Activated CD8-positive, alpha-beta memory T cell treated with anti-CD3 and anti-CD28 coated beads, Interleukin-2, amount 50 U/mL, for 24 hours (primary cell): ENCODE measurements at regions not wholly inside any gene's neighbourhood (a gene's known extent, or its start where the extent isn't known, plus 50 kb on each side); places are given as distances from the start of the nearest gene placed in this dataset.
A peak's percentile ranks its signal among the peaks of the same experiment; 100 is the strongest.
"Not testable (repeated sequence)": the region's sequence is repeated elsewhere in the genome, so short reads cannot be mapped to it uniquely, and the experiment has no call there.

ENCODE experiments used
- DNase-seq: peaks from one replicate; pipeline ENCODE4 v3.0.0-alpha.2; 2020; ENCODE audit errors: extremely low read depth

DNA sequence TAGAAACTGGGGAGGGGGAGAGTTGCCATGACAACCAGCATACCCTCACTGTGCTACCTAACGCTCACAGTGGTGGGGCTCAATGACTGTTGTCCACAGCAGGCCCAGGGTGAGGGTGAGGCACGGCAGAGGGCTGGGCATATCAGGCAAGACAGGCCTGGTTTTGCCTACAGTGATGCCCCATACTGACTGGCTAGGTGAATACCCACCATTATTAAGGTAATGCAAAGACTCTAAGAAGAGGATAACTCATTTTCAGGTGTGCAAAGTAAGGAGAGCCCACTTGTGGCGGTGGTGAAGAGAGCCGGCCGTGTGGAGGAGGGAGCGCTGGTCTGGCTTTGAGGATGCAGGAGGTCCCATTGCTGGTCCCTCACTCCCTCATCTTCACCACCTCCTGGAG, 422.3 kb downstream of the FUT8 start:
- no peak for DNase-seq

DNA sequence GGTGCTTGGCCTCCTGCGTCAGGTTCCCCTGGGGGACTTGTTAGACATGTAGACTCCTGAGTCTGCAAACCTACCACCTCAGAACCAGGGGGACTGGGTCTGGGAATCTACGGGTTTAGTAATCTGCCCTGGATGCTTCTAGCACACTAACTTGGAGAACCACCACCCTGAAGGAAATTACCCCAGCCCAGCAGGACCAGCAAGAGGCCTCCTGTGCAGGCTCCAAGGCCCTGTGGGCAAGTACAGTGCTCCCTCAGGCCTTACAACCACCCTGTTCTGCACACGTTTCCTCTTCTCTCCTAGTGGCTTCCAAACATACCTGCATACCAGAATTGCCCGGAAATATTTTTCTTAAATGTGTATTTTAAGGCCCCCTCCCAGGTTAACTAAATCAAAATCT, 423.0 kb downstream of the FUT8 start:
- no peak for DNase-seq

DNA sequence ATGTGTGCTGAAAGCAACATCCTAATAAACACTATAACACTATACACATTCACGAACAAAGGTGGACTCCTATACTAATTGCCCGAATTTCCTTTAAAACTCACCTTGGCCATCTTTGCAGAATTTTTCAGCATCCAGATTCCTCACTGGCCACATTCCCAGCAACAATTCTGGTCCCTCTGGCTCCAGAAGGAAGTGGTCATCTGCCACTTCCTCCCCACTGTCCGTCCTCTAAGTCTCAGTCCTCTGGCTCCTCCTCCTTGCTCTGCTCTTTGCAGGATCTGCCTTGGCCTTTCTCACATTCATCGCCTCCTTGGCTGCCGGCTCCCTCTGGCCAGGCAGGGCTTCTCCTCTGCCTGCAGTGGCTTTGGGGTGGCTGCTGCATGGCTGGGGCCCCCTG, 426.0 kb downstream of the FUT8 start:
- no peak for DNase-seq

DNA sequence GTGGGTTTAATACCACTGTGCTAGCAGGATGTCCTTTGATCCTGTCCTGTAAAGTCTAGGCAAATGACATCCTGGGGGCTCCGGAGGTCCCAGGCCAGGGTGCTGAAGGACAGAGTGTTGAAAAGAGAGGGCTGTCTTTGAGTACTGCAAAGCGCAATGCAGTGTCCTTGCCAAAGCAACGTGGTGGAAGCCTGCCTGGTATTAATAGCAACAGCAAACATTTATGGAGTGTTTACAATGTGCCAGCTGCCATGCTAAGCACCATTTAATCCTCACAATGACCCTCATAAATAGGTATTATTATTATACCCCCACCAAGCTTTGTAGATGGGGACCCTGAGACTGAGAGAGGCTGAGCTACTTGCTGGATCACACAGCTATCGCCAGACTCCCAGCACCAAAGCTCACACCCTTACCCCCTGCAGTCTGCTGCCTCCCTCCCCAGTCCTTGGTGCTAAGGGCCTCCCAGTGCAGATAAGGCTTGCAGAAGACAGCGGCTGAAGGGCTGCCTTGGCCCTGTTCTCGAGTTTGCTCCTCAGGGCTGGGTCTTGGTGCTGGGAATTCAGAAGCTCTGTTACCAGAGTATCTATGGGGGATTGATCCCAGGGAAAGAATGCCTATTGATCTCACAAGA, 427.7 kb downstream of the FUT8 start:
- no peak for DNase-seq

DNA sequence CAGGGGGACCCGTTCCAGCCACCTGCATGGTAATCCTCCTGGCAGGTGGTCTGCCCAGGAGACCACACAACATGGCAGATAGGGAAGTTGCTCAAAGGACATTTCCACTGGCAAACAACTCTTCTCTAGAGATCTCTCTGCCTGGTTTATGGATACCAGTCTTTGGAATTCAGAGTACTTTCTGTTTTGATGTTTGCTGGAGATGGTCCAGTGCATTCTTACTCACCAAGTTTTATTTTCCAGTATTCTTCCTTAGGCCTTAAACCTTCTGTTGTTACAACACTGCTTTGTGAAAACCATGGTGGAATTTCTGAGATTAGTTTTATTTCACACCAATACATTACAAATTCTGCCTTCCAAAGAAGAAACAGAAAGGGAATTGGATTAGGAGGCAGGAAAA, 428.3 kb downstream of the FUT8 start:
- no peak for DNase-seq

DNA sequence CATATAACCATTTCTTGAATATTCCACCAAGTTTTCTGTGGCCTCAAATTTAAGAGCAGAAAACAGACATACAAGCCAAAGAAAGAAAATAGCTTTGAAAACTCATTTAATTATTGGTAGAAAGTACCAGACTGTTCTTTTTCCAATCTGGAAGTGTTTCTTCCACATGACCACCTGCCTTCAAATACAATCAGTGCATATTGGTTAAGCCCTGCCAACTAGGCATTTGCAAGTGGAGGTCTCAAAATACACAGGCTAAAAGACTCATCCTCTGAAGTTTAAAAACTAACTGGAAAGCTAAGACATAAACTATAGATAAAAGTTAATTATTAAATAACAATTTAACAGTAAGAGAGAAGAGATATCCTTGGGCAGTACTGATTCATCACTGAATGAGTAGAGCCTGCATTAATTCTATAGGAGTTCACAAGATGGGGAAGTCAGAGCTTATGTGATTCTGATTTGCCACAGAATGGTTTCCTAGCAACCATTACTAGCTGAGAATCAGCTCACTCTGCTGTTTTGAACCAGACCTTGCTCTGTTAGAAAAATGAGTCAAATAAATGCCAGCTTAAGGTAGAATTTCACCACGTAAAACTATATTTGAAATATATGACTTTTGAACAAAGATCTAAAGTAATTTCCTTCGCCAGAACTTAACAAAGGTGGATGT, 433.8 kb downstream of the FUT8 start:
- no peak for DNase-seq

DNA sequence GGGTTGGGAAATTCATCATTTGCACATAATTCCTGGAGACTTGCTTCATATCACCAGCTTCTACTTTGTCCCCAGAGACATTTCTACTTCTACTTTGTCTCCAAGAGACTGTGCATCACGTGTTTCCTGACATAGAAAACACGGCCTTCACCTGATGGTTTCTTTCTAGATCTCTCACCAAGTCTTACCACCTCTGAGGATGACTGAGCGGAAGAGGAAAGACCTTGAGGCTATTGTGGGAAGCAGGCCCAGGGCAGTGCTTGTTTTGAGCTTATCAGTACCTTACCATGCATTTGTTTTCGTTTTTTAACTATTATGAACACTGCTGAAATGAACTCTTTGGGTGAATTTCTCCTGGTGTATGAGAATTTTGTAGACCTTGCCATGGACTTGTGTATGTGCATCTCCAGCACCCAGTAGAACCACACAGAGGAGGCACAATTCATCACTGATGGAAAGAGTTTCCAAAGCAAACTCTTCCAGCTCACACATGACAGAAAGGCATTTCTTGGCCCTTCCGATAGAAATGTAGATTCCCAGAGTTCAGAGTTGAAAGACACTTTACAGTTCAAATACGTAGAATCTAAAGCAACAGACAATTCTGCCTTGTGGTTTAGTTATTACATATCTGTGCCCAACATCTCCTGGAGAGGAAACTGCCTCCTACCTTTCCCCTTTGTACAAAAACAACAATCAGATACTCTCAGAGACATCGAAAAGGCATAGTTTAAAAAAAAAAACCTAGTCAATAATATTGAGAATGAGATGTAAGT, 434.7 kb downstream of the FUT8 start:
- peak; percentile 24 for DNase-seq

DNA sequence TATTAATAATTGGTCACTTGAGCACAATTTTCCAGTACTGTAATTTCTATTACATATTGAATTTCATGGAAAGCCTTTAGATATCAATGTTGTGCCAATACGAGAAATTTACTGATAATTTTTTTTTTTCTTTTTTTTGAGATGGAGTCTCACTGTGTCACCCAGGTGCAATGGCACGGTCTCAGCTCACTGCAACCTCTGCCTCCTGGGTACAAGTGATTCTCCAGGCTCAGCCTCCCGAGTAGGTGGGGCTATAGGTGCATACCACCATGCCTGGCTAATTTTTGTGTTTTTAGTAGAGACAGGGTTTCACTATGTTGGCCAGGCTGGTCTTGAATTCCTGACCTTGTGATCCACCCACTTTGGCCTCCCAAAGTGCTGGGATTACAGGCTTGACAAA, 435.4 kb downstream of the FUT8 start:
- DNase-seq: not testable (repeated sequence)

DNA sequence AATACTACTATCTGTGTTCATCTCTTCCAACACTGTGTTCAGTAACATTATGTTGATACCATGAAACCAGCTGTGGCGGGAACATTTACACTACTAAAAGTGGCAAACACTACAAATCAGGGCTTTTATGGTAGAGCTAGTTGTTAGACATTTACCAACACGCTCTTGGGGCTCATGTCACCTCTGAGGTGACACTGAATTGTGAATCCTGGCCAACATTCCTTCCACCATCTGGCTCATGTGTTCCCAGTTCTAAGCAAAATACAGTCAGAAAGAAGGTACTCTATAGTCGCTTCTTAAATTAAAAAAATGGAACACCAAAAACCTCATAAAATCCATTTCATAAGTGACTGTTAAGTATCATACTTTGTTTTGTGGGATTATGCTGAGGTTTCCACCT, 436.6 kb downstream of the FUT8 start:
- DNase-seq: no peak

DNA sequence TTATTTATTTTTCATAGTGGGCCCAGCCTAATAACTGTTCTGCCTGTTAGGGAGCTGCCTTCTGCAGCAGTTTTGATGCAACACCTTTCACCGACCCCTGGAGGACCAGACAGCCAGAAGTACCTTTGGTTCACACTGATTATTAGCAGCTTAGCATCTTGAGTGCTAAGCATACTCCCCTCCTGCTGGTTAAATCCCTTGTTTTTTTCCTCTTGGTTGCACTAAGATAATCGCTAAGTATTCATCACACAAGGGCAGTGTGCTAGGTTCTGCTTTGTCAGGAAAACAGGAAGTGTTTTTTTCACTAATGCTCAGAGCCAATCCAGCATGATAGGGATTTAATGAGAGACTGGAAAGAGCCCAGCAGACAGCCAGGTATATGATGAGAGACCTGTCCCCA, 437.0 kb downstream of the FUT8 start:
- no peak for DNase-seq

DNA sequence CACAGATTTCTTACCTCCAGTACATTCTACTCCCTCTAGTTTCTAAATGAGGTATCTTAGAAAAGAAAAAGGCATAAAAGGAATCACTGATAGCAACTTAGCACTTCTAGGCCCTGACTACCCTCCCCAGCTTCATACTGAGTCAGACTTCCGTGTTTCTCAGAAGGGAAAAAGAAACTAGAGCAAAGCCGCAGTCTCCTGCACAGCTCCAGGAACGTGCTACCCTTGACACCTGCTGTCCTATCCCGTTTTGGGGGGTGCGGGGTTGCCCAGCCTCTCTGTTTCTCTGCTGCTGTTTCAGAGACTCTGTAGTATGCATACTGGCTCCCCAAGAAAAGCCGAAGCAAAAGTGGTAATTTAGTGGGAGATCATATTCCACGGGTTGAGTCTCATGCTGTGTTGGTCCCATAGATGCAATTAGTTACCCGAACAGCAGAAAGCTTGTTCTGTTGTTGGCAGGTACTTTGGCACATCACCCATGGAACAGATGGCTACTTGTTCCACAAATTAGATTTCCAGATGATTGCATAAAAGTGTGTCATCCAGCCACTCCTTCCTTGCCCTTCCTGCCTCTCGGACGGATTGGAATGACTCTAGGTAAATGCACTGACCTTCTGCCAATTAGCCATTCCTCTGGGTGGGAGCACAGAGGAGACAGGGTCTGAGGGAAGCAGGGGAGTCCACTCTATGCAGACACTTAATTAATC, 438.1 kb downstream of the FUT8 start:
- peak; percentile 6 for DNase-seq

DNA sequence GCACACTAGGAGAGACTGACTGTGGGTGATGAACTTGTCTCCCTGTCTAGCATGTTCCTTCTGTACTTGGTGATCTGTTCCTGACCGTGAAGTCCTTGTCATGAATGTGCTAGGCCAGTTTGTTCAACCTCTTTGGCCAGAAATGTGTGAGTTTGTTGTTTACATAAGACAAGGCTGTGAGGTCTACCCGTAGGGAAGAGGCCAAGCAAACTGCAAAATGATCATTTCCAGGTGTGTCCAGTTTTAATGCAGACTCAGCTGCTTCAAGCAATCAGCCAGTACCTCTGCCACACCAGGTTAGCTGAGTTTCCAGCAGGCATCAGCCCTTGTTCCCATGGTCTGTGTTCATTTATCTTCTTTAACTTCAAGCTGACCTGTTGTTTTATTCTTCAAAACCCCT, 440.2 kb downstream of the FUT8 start:
- DNase-seq: no peak

DNA sequence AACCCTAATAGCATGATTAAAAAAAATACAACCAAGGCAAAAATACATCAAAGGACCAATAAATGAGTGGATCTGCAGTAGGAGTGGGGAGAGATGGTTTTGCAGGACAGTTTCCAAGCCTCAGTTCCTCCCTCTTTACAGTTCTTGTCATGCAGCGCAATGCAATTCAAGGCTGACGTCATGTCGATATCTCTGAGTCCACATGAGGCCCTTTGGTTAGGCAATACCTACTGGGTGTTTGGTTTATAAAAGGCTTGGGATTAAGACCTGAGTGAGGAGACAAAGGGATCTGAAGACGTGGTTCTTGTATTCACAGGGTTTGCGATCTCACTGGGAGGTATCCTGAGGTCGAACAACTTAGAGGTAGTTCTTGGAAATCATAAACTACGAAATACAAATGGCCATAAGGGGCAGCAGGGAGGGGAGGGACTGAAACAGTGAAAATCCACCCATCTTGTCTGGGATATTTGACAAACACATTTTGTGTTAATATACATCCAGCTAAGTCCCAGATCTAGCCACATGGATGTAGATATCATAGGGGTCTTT, 441.0 kb downstream of the FUT8 start:
- DNase-seq: no peak

DNA sequence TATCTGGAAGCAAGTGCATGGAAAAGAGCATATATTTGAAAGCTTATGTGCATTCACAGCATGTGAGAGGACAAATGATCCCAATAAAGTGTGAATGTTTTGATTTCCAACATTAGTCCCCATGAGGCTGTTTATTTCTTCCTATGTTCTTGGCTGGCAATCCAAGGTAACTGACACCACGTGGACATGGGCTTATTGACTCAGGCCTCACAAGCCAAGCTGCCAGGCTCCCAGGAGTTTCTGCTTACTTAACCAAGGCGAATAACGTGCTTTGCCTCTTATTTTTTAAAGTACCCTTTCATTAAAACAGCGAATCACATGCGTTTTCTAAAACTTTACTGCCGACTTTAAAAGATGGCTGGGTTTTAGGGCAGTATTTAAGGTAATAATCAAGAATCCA, 441.7 kb downstream of the FUT8 start:
- no peak for DNase-seq

DNA sequence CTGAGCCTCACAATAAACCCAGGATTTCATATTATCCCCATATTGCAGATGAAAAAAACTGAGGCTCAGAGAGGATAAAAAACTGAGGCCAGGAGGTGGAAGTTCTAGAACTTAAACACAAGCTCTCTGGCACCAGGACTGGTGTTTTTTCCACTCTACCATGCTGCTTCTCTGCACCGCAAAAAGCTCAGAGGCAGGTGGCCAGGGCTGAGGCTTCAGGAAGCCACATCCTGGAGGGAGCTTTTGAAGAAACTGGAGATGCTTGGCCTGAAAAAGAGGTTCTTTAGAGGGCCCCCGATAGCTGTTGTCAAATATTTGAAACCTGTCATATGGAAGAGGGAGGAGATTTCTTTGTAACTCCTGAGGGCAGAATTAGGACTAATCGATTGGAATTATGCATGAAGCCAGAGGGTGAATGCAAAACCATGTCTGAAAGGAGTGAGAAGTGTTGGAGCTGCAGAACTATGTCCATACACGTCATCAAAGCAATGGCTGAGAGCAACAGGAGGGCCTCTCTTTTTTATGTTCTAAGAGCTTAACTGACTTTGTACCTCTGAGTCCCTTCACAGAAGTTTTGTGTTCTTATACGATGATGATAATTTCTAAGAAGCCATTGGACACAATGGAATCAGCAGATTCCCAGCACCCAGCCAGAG, 448.6 kb downstream of the FUT8 start:
- no peak for DNase-seq

DNA sequence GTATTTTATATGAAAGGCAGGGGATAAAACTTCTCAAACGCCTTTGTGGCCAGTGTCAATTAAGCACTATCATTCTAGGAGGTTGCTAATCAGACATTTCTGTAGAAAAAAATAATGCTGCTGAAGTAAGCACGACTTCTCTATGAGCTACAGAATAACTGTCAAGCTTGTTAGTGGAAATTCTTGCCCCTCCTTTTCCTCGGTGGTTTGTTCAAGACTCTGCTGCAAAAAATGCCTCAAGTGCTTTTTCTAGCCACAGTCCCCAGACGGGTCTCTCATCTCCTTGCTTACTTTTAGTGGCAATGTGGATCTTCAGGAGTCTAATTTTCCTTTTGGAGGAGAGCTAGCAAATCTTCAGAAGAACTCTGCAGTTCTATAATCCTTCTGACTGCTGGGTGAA, 452.0 kb downstream of the FUT8 start:
- no peak for DNase-seq

DNA sequence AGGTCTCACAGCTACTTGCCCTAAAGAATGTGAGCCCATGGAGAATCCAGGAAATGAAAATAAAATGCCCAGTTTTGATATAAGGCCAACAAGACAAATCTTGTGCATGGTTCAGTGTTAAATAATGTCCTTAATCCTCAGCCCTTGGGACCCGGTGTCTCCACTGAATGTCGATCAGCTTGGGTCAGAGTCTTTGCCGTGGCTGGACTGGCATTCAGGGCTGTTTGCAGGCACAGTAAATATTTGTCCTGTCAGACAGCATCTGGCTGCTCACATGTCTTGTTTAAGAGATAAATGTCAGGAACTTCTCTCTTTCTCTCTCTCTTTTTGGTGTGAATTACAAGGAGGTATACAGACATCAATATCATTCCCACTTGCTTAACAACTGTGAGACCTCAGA, 452.5 kb downstream of the FUT8 start:
- DNase-seq: no peak

DNA sequence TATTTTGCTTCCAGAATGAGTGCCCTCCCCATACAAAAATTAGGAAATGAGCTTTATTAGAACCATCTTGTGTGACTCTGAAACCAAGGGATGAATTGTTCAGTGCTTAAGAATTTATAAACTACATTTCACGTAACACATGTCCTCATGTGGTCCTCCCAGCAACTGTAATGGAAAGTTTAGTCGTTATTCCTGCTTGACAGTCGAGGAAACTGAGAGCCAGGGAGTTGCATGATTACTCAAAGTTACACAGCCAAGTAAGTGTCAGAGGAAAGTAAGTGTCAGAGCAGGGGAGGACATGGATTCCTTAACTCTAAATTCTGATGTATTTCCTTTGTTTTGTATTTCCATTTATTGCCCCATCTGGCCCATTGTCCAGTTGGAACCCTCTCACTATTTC, 453.9 kb downstream of the FUT8 start:
- no peak for DNase-seq

DNA sequence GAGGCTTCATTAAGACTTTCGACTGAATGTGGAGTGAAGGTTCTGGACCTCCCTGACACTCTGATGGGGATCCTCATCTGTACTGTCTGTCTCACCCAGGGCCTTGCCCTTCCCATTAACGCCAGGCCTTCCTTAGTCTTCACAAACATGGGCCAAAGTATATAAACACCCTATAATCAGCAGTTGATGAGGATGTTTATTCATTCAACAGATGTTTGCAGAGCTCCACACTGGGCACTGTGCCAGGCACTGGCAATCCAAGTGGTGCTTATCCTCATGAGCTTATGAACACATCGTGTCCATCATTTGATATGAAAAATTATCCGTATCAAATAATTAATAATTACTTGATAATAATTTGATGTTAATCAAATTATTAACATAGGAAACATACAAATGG, 454.4 kb downstream of the FUT8 start:
- no peak for DNase-seq

DNA sequence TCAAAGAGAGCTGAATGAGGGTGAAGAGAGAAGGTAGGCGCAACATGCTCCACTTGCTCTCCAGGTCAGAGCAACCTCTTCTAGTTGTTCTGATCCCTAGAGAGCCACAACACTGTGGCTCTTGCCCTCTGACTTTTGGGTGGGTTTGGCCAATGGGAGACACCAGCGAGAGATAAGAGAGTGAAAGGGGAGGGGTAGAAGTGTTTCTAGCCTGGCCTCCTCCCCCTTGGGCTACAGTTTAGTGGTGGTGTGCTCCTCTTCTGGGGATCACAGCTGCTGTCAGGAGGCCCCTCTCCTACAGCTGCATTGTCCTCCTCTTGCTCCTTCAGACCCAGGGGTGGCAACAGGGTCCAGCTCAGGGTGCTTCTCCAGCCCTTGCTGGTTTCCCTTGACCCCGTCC, 454.8 kb downstream of the FUT8 start:
- DNase-seq: no peak

DNA sequence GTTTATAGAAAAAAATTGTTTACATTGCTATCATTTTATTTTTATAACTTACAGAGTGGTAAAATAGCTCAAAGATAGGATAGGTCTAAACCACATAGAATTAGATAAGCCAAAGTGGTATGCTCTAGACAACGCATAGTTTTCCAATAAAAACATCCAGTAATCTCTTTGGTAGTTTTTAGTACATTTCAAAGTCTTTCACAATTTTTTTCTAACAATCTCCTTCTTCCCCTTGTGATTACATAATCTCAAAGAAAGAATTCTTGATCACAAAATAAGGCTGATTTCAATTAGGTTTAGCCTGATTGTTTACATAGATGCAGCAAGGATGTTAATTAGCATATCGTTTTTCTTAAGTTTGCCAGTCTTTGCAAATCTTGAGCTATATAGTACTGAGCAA, 460.0 kb downstream of the FUT8 start:
- DNase-seq: no peak

DNA sequence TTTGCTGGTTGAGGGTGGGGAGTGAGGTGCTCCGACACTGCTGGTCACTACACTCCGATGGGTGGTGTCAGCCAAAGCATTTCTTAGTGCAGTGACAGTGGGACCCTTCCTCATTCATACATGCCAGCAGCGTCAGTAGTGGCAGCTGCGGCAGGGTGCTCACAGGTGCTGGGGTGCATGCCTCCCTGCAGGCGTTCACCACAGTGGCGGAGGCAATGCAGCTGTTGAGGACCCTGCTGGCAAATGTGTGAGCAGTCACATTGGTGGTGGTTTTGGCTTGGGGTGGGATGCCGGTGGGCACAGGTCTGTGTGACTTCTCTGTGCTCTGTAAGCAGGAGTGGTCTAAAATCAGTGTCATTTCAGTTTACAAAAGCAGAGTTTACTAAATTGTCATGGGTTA, 464.6 kb downstream of the FUT8 start:
- no peak for DNase-seq
